22Rv1 (cell line): ENCODE measurements at regions not wholly inside any gene's neighbourhood (a gene's known extent, or its start where the extent isn't known, plus 50 kb on each side); places are given as distances from the start of the nearest gene placed in this dataset.

Source experiments
- CTCF ChIP-seq: fragments of 450-650 bp; IDR thresholded peaks from 2 replicates; pipeline ENCODE4 v1.5.1; 2017; ENCODE audit warnings: mild to moderate bottlenecking
- ZFX ChIP-seq: fragments of 450-650 bp; IDR thresholded peaks from 2 replicates; pipeline ENCODE4 v1.6.1; 2017; ENCODE audit warnings: antibody characterized with exemption, borderline replicate concordance

GRCh38 chr3:153614140-153614539 is 452.1 kb downstream of the RAP2B start:
- TF ChIP-seq CTCF (no peak), ZFX (no peak)
